ENCODE measurements at regions not wholly inside any gene's neighbourhood (a gene's known extent, or its start where the extent isn't known, plus 50 kb on each side); places are given as distances from the start of the nearest gene placed in this dataset.

DNA sequence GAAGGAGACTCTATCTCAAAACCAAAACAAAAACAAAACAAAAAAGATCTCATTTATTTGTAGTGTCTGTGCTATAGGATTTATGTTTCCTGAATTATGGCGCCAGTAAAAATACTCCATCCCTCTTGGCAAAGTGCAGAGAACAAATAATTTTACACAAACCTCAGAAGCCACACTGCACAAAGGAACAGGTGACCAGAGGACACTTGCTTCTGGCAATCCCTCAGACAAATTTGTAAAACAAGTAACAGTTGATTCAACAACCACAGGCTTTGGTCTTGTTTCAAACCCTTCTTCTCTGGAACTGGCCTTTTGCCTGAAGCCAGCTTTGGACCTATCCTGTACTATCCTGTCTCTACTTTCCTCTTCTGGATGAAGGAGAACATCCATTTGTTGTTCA is 502.1 kb downstream of the DMAC1 start:
- no peak for TF ChIP-seq EP300 (IDR thresholded peaks at IDR 0.05)
- no peak for TF ChIP-seq POLR2A (IDR thresholded peaks at IDR 0.05)
- TF ChIP-seq, protein P1, sequence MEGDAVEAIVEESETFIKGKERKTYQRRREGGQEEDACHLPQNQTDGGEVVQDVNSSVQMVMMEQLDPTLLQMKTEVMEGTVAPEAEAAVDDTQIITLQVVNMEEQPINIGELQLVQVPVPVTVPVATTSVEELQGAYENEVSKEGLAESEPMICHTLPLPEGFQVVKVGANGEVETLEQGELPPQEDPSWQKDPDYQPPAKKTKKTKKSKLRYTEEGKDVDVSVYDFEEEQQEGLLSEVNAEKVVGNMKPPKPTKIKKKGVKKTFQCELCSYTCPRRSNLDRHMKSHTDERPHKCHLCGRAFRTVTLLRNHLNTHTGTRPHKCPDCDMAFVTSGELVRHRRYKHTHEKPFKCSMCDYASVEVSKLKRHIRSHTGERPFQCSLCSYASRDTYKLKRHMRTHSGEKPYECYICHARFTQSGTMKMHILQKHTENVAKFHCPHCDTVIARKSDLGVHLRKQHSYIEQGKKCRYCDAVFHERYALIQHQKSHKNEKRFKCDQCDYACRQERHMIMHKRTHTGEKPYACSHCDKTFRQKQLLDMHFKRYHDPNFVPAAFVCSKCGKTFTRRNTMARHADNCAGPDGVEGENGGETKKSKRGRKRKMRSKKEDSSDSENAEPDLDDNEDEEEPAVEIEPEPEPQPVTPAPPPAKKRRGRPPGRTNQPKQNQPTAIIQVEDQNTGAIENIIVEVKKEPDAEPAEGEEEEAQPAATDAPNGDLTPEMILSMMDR (IDR thresholded peaks at IDR 0.05), result no peak
